ENCODE measurements at regions not wholly inside any gene's neighbourhood (a gene's known extent, or its start where the extent isn't known, plus 50 kb on each side); places are given as distances from the start of the nearest gene placed in this dataset.
"Not testable (repeated sequence)": the region's sequence is repeated elsewhere in the genome, so short reads cannot be mapped to it uniquely, and the experiment has no call there.

GRCh38 chr2:87543797-87544196 lies 204.1 kb upstream of the PLGLB2 start:
- intact Hi-C loops (cut with DNase I; ENCODE audit: low total_unique reads); DNase-seq (ENCODE audit: low spot score in 2 of 2); H3K4me3 ChIP-seq (ENCODE audit: low read depth, poor library complexity, severe bottlenecking): not testable (repeated sequence)
- WGBS, 2 donors = no CpG with 5 or more reads among the region's 1 CpG

- WGBS, 2 donors = 63 to 90% methylated on average over 2 of the region's 2 CpGs
- DNase-seq (ENCODE audit: low spot score in 2 of 2); intact Hi-C loops (cut with DNase I; ENCODE audit: low total_unique reads); H3K4me3 ChIP-seq (ENCODE audit: low read depth, poor library complexity, severe bottlenecking): not testable (repeated sequence)
These were observed 200.8 kb upstream of the PLGLB2 start for GRCh38 chr2:87547106-87547505.

GRCh38 chr2:87547966-87548365 lies 199.9 kb upstream of the PLGLB2 start:
- H3K4me3 ChIP-seq (ENCODE audit: low read depth, poor library complexity, severe bottlenecking); intact Hi-C loops (cut with DNase I; ENCODE audit: low total_unique reads); DNase-seq (ENCODE audit: low spot score in 2 of 2): not testable (repeated sequence)

GRCh38 chr2:87548681-87549536 lies 199.0 kb upstream of the PLGLB2 start:
- intact Hi-C loops (cut with DNase I; ENCODE audit: low total_unique reads); H3K4me3 ChIP-seq (ENCODE audit: low read depth, poor library complexity, severe bottlenecking); DNase-seq (ENCODE audit: low spot score in 2 of 2): not testable (repeated sequence)
- WGBS, 2 donors = 88 to 96% methylated on average over 3 to 4 of the region's 7 CpGs

- DNase-seq (ENCODE audit: low spot score in 2 of 2); intact Hi-C loops (cut with DNase I; ENCODE audit: low total_unique reads); H3K4me3 ChIP-seq (ENCODE audit: low read depth, poor library complexity, severe bottlenecking): not testable (repeated sequence)
These were observed 198.2 kb upstream of the PLGLB2 start for GRCh38 chr2:87549561-87550202.

- WGBS, 2 donors = 83% methylated on average over 1 of the region's 4 CpGs; no CpG with 5 or more reads in 1 of the 2 donors
- intact Hi-C loops (cut with DNase I; ENCODE audit: low total_unique reads); DNase-seq (ENCODE audit: low spot score in 2 of 2); H3K4me3 ChIP-seq (ENCODE audit: low read depth, poor library complexity, severe bottlenecking): not testable (repeated sequence)
These were observed 193.2 kb upstream of the PLGLB2 start for GRCh38 chr2:87554678-87555077.

GRCh38 chr2:87555082-87555481 lies 192.8 kb upstream of the PLGLB2 start:
- WGBS, 2 donors = no CpG with 5 or more reads among the region's 4 CpGs
- intact Hi-C loops (cut with DNase I; ENCODE audit: low total_unique reads); DNase-seq (ENCODE audit: low spot score in 2 of 2); H3K4me3 ChIP-seq (ENCODE audit: low read depth, poor library complexity, severe bottlenecking): not testable (repeated sequence)

- H3K4me3 ChIP-seq (ENCODE audit: low read depth, poor library complexity, severe bottlenecking); intact Hi-C loops (cut with DNase I; ENCODE audit: low total_unique reads); DNase-seq (ENCODE audit: low spot score in 2 of 2): not testable (repeated sequence)
- WGBS, 2 donors = 76 to 89% methylated on average over 3 to 4 of the region's 5 CpGs
These were observed 188.9 kb upstream of the PLGLB2 start for GRCh38 chr2:87559001-87559400.

- DNase-seq (ENCODE audit: low spot score in 2 of 2); H3K4me3 ChIP-seq (ENCODE audit: low read depth, poor library complexity, severe bottlenecking); intact Hi-C loops (cut with DNase I; ENCODE audit: low total_unique reads): not testable (repeated sequence)
- WGBS, 2 donors = 79 to 80% methylated on average over 2 of the region's 2 CpGs
These were observed 188.2 kb upstream of the PLGLB2 start for GRCh38 chr2:87559735-87560134.

- DNase-seq (ENCODE audit: low spot score in 2 of 2); H3K4me3 ChIP-seq (ENCODE audit: low read depth, poor library complexity, severe bottlenecking); intact Hi-C loops (cut with DNase I; ENCODE audit: low total_unique reads): not testable (repeated sequence)
- 92 to 95% methylated on average over 1 of the region's 3 CpGs for WGBS, 2 donors
These were observed 182.8 kb upstream of the PLGLB2 start for GRCh38 chr2:87565116-87565515.

- WGBS, 2 donors = 90 to 92% methylated on average over 3 of the region's 3 CpGs
These were observed 181.4 kb upstream of the PLGLB2 start for GRCh38 chr2:87566531-87566930.

GRCh38 chr2:87567093-87567492 lies 180.8 kb upstream of the PLGLB2 start:
- intact Hi-C loops (cut with DNase I; ENCODE audit: low total_unique reads); DNase-seq (ENCODE audit: low spot score in 2 of 2); H3K4me3 ChIP-seq (ENCODE audit: low read depth, poor library complexity, severe bottlenecking): not testable (repeated sequence)
- WGBS, 2 donors = 92 to 94% methylated on average over 10 of the region's 11 CpGs

More at GRCh38 chr2:87566531-87566930, 181.4 kb upstream of the PLGLB2 start:
- DNase-seq (ENCODE audit: low spot score in 2 of 2); intact Hi-C loops (cut with DNase I; ENCODE audit: low total_unique reads); H3K4me3 ChIP-seq (ENCODE audit: low read depth, poor library complexity, severe bottlenecking): not testable (repeated sequence)

- H3K4me3 ChIP-seq (ENCODE audit: low read depth, poor library complexity, severe bottlenecking); intact Hi-C loops (cut with DNase I; ENCODE audit: low total_unique reads); DNase-seq (ENCODE audit: low spot score in 2 of 2): not testable (repeated sequence)
- 94 to 100% methylated on average over 2 of the region's 3 CpGs for WGBS, 2 donors
These were observed 180.0 kb upstream of the PLGLB2 start for GRCh38 chr2:87567912-87568311.

- DNase-seq (ENCODE audit: low spot score in 2 of 2); H3K4me3 ChIP-seq (ENCODE audit: low read depth, poor library complexity, severe bottlenecking); intact Hi-C loops (cut with DNase I; ENCODE audit: low total_unique reads): not testable (repeated sequence)
- WGBS, 2 donors = 86 to 90% methylated on average over 8 to 10 of the region's 10 CpGs
These were observed 179.2 kb upstream of the PLGLB2 start for GRCh38 chr2:87568554-87569278.

Data from lower leg skin (tissue), 3 donors.